ENCODE measurements at regions not wholly inside any gene's neighbourhood (a gene's known extent, or its start where the extent isn't known, plus 50 kb on each side); places are given as distances from the start of the nearest gene placed in this dataset.
"Not testable (repeated sequence)": the region's sequence is repeated elsewhere in the genome, so short reads cannot be mapped to it uniquely, and the experiment has no call there.

DNA sequence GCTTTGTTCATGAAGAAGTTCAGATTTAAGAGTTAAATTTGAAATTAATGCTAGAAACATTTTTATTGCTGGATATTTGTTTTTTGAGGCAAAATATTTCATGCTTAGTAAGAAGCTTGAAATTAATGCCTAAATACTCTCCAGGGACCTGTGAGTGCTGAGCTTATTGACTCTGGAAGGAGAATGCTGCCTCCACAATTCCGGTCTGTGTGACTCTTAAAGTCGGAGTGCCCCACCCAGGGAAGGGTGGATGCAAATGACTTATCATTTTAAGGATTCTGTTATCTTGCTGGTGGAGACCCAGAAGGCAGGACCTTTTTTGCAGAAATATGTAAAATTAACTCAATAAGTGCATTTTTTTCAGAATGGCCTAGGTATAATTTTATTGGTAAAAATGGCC, 143.8 kb upstream of the RXFP2 start:
- Mint-ChIP-seq H3K9me3 (no peaks in the 10 kb centered on the region), H3K4me3 (no peak overlapping the region), H3K36me3 (no peaks in the 10 kb centered on the region), H3K4me1 (ENCODE audit: low read depth) (no peaks in the 10 kb centered on the region), H3K27me3 (peaks cover 6% of the 10 kb centered on the region), H3K27ac (no peak overlapping the region)
- ChIA-PET CTCF (no interaction called here), POLR2A (interaction anchor here (0.6 kb wide), 1 partner anchor 130 kb away, joined by 6 read pairs; no protein-coding TSS in a partner anchor)
- DNase-seq, result no peak
- intact Hi-C loops (cut with micrococcal nuclease), result no loop called here

- ChIA-PET CTCF (no interaction called here), POLR2A (no interaction called here)
- no peak for DNase-seq
- H3K9me3 Mint-ChIP-seq, result no peaks in the 10 kb centered on the region
- intact Hi-C loops (cut with micrococcal nuclease), result no loop called here
- H3K4me3 Mint-ChIP-seq, result no peak overlapping the region
- H3K4me1 Mint-ChIP-seq (ENCODE audit: low read depth), result no peaks in the 10 kb centered on the region
- H3K27me3 Mint-ChIP-seq, result peaks cover 2% of the 10 kb centered on the region
- no peaks in the 10 kb centered on the region for H3K36me3 Mint-ChIP-seq
- no peak overlapping the region for H3K27ac Mint-ChIP-seq
Measured at GRCh38 chr13:31598990-31599389, 140.3 kb upstream of the RXFP2 start.

DNA sequence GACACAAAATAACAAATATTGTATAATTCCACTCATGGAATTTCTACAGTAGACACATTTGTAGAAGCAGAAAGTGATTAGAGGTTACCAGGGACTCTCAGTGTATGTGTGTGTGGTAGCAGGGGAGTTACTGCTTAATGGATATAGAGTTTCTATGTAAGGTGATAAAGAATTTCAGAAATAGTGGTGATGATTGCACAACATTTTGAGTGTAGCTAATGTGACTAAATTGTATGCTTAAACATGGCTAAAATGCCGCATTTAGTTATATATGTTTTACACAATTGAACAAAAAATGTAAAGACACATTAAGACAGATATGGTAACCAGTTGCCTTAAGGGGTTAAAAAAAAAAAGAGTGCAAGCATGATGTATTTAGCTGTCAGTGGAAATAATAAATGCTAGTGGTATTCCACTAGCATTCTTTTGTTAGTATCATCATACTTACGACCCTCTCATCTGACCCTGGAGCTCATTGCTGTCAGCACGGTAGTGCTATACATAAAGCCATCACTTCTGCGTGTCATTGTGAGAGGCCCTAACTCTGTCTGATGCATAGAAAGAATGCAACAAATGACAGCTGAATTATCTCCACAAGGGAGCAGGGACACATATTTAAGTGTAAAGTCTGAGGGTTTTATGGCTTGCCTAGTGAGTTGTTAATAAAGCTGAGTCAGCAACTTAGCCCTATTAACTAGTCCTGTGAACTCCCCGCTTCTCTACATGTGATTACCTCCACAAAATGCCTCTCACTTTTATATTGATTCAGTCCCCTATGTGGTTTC, 134.1 kb upstream of the RXFP2 start:
- no peak for DNase-seq
- ChIA-PET CTCF (no interaction called here), POLR2A (interaction anchor here (0.6 kb wide), 2 partner anchors 85 to 1727 kb away, joined by 3 to 4 read pairs; no protein-coding TSS in a partner anchor)
- intact Hi-C loops (cut with micrococcal nuclease), result no loop called here
- Mint-ChIP-seq H3K4me1 (ENCODE audit: low read depth) (no peaks in the 10 kb centered on the region), H3K27ac (no peak overlapping the region), H3K36me3 (no peaks in the 10 kb centered on the region), H3K4me3 (no peak overlapping the region), H3K9me3 (no peaks in the 10 kb centered on the region), H3K27me3 (no peaks in the 10 kb centered on the region)

GRCh38 chr13:31607531-31607930, 131.8 kb upstream of the RXFP2 start:
- H3K27ac Mint-ChIP-seq; H3K4me3 Mint-ChIP-seq; POLR2A ChIA-PET; H3K9me3 Mint-ChIP-seq; DNase-seq; H3K27me3 Mint-ChIP-seq; H3K4me1 Mint-ChIP-seq (ENCODE audit: low read depth); CTCF ChIA-PET; intact Hi-C loops (cut with micrococcal nuclease); H3K36me3 Mint-ChIP-seq: not testable (repeated sequence)

DNA sequence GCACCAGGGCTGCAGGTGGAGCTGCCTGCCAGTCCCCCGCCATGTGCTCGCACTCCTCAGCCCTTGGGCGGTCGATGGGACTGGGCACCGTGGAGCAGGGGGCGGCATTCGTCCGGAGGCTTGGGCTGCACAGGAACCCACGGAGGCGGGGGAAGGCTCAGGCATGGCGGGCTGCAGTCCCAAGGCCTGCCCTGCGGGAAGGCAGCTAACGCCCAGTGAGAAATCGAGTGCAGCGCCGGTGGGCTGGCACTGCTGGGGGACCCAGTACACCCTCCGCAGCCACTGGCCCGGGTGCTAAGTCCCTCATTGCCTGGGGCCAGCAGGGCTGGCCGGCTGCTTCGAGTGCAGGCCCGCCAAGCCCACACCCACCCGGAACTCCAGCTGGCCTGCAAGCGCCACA, 130.5 kb upstream of the RXFP2 start:
- H3K27ac Mint-ChIP-seq; H3K36me3 Mint-ChIP-seq; H3K4me3 Mint-ChIP-seq; H3K4me1 Mint-ChIP-seq (ENCODE audit: low read depth); intact Hi-C loops (cut with micrococcal nuclease); POLR2A ChIA-PET; H3K27me3 Mint-ChIP-seq; CTCF ChIA-PET; H3K9me3 Mint-ChIP-seq; DNase-seq: not testable (repeated sequence)

GRCh38 chr13:31610270-31610998, 128.9 kb upstream of the RXFP2 start:
- Mint-ChIP-seq H3K9me3 (no peaks in the 10 kb centered on the region), H3K27ac (no peak overlapping the region), H3K4me1 (ENCODE audit: low read depth) (no peaks in the 10 kb centered on the region), H3K27me3 (no peaks in the 10 kb centered on the region), H3K36me3 (no peaks in the 10 kb centered on the region), H3K4me3 (no peak overlapping the region)
- DNase-seq, result no peak
- CTCF ChIA-PET, result no interaction called here
- intact Hi-C loops (cut with micrococcal nuclease), result no loop called here
- POLR2A ChIA-PET, result no interaction called here

GRCh38 chr13:31611214-31611613, 128.1 kb upstream of the RXFP2 start:
- CTCF ChIA-PET, result no interaction called here
- H3K4me1 Mint-ChIP-seq (ENCODE audit: low read depth), result no peaks in the 10 kb centered on the region
- no peak overlapping the region for H3K27ac Mint-ChIP-seq
- POLR2A ChIA-PET, result no interaction called here
- intact Hi-C loops (cut with micrococcal nuclease), result no loop called here
- no peak overlapping the region for H3K4me3 Mint-ChIP-seq
- DNase-seq, result no peak
- no peaks in the 10 kb centered on the region for H3K27me3 Mint-ChIP-seq
- H3K36me3 Mint-ChIP-seq, result no peaks in the 10 kb centered on the region
- H3K9me3 Mint-ChIP-seq, result no peaks in the 10 kb centered on the region

- Mint-ChIP-seq H3K4me1 (ENCODE audit: low read depth) (no peaks in the 10 kb centered on the region), H3K27ac (no peak overlapping the region), H3K36me3 (no peaks in the 10 kb centered on the region), H3K27me3 (no peaks in the 10 kb centered on the region), H3K4me3 (no peak overlapping the region), H3K9me3 (no peaks in the 10 kb centered on the region)
- CTCF ChIA-PET, result no interaction called here
- intact Hi-C loops (cut with micrococcal nuclease), result no loop called here
- DNase-seq, result no peak
- POLR2A ChIA-PET, result no interaction called here
Measured at GRCh38 chr13:31614073-31614472, 125.3 kb upstream of the RXFP2 start.

- no peaks in the 10 kb centered on the region for H3K27me3 Mint-ChIP-seq
- DNase-seq, result no peak
- H3K4me1 Mint-ChIP-seq (ENCODE audit: low read depth), result no peaks in the 10 kb centered on the region
- no peaks in the 10 kb centered on the region for H3K9me3 Mint-ChIP-seq
- ChIA-PET POLR2A (no interaction called here), CTCF (no interaction called here)
- no peak overlapping the region for H3K4me3 Mint-ChIP-seq
- intact Hi-C loops (cut with micrococcal nuclease), result no loop called here
- no peak overlapping the region for H3K27ac Mint-ChIP-seq
- H3K36me3 Mint-ChIP-seq, result no peaks in the 10 kb centered on the region
Measured at GRCh38 chr13:31614704-31615103, 124.6 kb upstream of the RXFP2 start.

GRCh38 chr13:31625115-31625514, 114.2 kb upstream of the RXFP2 start:
- DNase-seq, result no peak
- peaks cover 8% of the 10 kb centered on the region for H3K27me3 Mint-ChIP-seq
- H3K9me3 Mint-ChIP-seq, result no peaks in the 10 kb centered on the region
- CTCF ChIA-PET, result no interaction called here
- POLR2A ChIA-PET, result no interaction called here
- intact Hi-C loops (cut with micrococcal nuclease), result no loop called here
- no peak overlapping the region for H3K27ac Mint-ChIP-seq
- H3K36me3 Mint-ChIP-seq, result no peaks in the 10 kb centered on the region
- H3K4me1 Mint-ChIP-seq (ENCODE audit: low read depth), result no peaks in the 10 kb centered on the region
- H3K4me3 Mint-ChIP-seq, result no peak overlapping the region

DNA sequence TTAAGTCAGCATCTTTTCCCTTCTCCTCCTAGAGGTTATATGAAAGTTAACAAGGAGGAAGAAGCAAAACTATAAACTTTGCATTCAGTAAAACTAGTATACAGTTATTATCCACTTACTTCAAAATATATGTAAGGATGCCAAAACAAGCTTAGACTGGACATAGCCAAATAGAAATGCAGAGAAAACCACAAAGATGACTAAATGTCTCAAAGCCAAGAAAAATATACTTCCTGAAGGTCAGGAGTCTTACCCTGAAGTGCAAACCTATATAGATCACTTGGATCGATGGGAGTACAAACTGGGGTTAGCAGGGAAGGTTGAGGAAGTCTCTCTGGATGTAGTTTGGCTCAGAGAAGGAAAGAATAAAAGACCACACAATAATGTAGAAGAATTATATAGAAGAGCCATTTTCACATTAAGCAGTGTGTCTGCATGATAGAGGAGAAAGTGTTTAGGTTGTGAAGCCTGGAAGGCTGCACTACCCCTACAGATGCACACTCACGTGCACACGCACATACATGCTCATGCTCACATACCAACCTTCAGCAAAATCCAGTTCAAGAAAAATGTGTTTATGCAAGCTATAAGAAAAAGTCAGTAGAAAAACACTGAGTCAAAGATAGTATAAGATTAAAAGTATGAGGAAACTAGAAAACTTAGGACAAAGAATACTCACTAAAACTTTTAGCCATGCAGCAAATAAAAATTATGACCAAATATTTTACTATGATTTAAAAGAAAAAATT, 112.1 kb upstream of the RXFP2 start:
- DNase-seq, result no peak
- peaks cover 8% of the 10 kb centered on the region for H3K27me3 Mint-ChIP-seq
- intact Hi-C loops (cut with micrococcal nuclease), result no loop called here
- H3K4me1 Mint-ChIP-seq (ENCODE audit: low read depth), result no peaks in the 10 kb centered on the region
- no peak overlapping the region for H3K4me3 Mint-ChIP-seq
- H3K9me3 Mint-ChIP-seq, result peaks cover under 1% of the 10 kb centered on the region
- ChIA-PET CTCF (no interaction called here), POLR2A (no interaction called here)
- H3K36me3 Mint-ChIP-seq, result no peaks in the 10 kb centered on the region
- no peak overlapping the region for H3K27ac Mint-ChIP-seq

GRCh38 chr13:31629085-31629780, 110.1 kb upstream of the RXFP2 start:
- H3K36me3 Mint-ChIP-seq, result no peaks in the 10 kb centered on the region
- no peak overlapping the region for H3K4me3 Mint-ChIP-seq
- no peak overlapping the region for H3K27ac Mint-ChIP-seq
- ChIA-PET POLR2A (no interaction called here), CTCF (no interaction called here)
- intact Hi-C loops (cut with micrococcal nuclease), result no loop called here
- no peaks in the 10 kb centered on the region for H3K4me1 Mint-ChIP-seq (ENCODE audit: low read depth)
- H3K9me3 Mint-ChIP-seq, result peaks cover 14% of the 10 kb centered on the region
- no peak for DNase-seq
- H3K27me3 Mint-ChIP-seq, result peaks cover 6% of the 10 kb centered on the region
